Hepatocyte (in vitro differentiated cells): ENCODE measurements at regions not wholly inside any gene's neighbourhood (a gene's known extent, or its start where the extent isn't known, plus 50 kb on each side); places are given as distances from the start of the nearest gene placed in this dataset.

Experiments used
- EZH2 ChIP-seq: fragments of 200-600 bp; sonication (generic); IDR thresholded peaks from 2 replicates; pipeline ENCODE4 v1.6.1; 2016; ENCODE audit warnings: antibody characterized with exemption, mild to moderate bottlenecking, borderline replicate concordance
- TF ChIP-seq, protein P1 (sequence below): fragments of 200-600 bp; sonication (generic); IDR thresholded peaks from 2 replicates; pipeline ENCODE4 v1.5.1; 2016; ENCODE audit warnings: antibody characterized with exemption, mild to moderate bottlenecking; ENCODE audit not compliant: poor library complexity

DNA sequence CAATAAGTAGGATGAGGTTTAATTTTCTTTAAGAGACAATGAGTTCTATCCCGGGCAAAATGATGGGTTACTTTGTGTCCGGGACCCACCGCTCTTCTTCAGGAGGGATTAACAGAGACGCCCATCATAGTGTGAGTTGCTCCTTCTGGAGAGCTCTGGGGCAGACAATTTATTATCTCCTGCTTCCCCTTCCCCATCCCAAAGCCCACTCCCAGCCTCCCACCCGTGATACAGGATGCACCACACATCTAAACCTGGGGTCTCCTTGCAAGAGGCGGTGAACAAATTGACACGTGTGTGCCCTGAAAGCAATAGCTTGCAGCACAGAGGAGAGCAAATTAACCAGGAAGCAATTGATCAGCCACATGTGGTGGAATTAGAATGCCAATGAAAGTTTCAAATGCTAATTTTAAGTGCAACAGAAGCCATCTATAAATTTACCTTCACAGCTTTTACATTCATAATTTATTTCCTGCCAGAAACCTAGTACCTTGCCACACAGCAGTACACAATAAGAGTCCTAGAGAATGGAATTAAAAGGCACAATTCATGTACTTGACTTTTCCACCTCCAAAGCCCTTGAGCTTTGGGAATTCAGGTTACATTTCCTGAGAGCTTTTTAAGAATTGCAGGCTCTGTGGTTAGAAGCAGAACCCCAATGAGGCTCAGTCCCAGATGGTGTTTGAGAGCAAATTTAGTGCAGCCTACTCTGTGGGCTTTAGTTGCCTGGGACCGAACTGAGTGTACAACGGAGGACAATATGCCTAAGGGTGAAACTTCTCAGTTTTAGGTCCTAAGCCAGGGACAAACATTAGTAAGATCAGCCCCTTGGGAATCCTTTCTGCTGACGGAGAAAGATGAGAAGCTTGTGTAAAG, 399.6 kb downstream of the MED10 start:
- TF ChIP-seq, protein P1, sequence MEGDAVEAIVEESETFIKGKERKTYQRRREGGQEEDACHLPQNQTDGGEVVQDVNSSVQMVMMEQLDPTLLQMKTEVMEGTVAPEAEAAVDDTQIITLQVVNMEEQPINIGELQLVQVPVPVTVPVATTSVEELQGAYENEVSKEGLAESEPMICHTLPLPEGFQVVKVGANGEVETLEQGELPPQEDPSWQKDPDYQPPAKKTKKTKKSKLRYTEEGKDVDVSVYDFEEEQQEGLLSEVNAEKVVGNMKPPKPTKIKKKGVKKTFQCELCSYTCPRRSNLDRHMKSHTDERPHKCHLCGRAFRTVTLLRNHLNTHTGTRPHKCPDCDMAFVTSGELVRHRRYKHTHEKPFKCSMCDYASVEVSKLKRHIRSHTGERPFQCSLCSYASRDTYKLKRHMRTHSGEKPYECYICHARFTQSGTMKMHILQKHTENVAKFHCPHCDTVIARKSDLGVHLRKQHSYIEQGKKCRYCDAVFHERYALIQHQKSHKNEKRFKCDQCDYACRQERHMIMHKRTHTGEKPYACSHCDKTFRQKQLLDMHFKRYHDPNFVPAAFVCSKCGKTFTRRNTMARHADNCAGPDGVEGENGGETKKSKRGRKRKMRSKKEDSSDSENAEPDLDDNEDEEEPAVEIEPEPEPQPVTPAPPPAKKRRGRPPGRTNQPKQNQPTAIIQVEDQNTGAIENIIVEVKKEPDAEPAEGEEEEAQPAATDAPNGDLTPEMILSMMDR = no peak
- no peak for TF ChIP-seq EZH2
